ENCODE measurements at regions not wholly inside any gene's neighbourhood (a gene's known extent, or its start where the extent isn't known, plus 50 kb on each side); places are given as distances from the start of the nearest gene placed in this dataset.

DNA sequence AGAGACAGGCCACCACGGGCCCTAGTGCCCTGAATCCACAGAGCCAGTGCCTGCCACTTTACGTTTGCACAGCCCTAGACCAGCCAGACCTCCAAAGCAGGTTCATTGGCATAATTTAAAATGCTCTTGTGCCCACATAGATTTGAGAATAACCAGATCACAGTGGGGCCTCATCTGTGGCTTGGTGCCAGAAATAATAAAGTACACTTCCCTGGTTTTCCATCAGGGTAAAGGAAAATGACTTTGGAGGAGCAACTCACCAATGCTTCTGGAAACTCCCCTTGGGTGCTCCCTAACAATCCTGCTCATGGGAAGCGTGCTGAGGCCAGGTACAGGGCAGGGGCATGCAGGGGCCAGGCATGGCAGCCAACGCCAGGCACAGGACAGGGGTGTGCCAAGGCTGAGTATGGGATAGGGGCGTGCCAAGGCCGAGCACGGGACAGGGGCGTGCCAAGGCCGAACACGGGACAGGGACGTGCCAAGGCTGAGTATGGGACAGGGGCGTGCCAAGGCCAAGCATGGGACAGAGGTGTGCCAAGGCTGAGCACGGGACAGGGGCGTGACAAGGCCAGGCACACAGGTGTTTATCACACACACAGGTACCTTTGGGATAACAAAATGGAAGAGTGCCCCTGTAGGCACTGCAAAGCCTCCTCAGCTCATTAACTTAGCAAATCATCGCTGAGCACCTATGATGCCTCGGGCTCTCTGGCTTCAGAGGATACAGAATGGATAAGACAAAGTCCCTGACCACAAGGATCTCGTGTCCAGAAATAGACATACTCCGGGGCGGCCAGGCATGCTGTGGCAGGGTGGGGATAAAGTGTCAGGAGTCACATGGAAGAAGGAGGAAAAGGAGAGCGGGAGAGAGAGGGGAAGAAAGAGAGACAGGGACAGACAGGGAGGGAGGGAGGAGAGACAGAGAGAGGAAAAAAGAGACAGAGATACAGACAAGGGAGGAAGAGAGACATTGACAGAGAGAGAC, 334.7 kb downstream of the EIPR1 start:
- TF ChIP-seq SMAD1 (IDR thresholded peaks at IDR 0.05; ENCODE audit: low read depth, partially characterized antibody) (no peak), EZH2 (IDR thresholded peaks at IDR 0.05; ENCODE audit: borderline replicate concordance, control insufficient read depth, low read depth, low read length) (no peak)

Data from GM12878 (cell line).